CD4-positive, alpha-beta T cell treated with Interleukin-12 subunit alpha and Interleukin-12 subunit beta, for 1 hour (primary cell): ENCODE measurements at regions not wholly inside any gene's neighbourhood (a gene's known extent, or its start where the extent isn't known, plus 50 kb on each side); places are given as distances from the start of the nearest gene placed in this dataset.

Experiments used
- DNase-seq: peaks from one replicate; pipeline ENCODE4 v3.0.0-alpha.2; 2020

DNA sequence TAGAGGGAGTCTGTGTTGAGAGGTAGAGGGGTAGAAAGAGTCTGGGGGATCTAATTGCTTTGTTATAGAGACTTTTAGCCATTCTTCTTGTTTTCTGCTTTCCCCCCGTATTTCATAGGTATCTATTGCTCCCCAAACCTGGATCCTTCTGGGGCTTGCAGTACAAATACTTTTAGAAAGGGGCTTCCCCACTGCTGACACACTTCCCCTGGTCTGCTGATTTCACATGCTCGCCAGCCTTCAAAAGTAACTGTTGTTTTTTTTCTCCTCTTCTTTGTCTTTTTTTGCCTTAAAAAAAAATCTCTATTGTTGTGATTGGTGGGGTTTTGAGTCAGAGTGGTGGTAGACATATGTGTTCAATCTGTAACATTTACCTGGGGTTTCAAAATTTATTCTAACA, 300.6 kb upstream of the AZI2 start:
- DNase-seq, result no peak

DNA sequence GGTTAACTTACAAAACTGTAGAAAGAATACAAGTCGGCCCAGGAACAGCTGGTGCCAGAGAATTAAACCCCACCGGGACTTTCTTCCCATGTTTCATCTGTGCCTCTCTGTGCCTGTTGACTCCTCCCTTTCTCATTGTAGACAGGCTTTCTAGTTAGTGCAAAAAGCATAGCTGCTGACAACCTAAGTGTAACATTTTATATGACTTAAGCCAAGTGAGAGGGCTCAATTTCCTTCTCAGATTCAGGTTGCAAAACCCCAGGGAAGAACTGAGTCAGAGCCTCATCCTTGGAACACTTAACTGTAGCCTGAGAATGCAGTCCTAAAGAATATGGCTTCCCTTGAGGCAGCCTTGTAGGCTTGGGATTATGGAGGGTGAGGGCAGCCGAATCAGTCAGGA, 302.5 kb upstream of the AZI2 start:
- no peak for DNase-seq

DNA sequence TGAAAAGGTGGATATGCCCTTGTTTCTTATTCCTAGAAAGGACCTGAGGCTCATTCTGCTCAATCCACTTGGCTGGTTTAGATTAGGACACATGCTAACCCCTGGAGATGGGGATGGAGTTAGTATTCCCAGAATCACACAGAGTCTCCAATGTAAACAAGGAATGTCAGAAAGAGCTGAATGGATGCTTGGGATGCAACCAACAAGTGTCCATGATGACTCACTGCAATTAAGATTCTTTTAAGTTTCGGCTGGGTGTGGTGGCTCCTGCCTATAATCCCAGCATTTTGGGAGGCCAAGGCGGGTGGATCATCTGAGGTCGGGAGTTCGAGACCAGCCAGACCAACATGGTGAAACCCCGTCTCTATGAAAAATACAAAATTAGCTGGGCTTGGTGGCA, 315.5 kb upstream of the AZI2 start:
- DNase-seq, result no peak

DNA sequence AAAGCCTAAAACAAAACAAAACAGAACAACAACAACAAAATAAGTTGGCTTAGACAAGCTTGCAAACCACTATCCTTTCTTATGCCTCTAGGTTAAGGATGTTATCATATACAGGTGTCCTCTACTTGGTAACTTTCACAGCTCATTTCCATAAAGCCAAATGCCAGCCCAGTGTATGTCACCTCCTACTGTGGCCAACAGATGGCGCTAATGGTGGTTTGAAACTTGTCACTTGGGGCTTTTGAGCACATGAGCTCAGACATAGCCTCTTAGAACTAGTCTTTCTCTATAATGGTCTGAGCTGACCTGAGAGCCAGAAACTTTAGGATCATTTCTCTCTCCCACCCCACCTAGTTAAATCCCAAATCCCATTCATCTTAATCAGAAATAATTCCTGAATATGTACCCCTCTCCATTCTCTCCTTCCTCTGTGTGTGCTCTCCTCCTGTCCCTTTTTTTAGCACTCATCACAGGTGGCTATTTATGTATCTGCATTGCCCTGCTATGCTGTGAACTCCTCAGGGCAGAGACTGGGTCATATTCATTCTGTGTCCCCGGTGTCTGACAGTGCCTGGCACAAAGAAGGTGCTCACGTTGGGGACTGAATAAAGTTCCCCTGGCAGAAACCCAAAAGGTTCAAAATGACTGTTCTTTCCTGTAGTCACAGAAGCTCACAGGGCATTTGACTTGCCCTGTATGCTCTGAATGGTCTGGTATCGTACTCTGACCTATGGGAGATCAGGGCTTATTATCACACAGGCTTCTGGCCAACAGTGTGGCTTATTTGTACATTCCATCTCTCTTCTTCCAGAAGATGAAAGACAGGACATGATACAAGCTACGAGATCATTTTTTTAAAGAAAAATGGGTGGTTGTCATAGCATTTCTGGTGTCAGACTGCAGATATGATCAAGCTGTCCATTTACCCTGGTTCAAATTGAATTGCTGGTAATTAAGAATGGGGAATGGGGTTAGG, 319.3 kb upstream of the AZI2 start:
- peak; percentile 34 for DNase-seq

DNA sequence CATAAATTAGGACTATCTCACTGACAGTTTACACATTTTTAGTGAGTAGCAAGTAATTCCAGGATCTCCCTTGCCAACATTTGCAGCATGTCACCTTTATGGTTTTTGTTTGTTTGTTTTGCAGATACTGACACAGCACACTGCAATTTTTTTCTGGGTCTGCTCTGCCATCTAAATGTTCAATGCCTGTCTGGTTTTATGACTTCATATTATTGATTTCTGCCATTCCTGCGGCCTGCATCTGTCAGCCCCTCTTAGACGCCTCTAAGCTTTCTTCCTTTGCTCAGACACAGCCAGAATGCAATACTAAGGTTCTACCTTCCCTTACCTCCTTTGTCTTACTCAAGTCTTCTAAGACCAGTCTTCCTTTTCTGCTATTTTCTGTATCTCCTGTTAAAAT, 321.2 kb upstream of the AZI2 start:
- DNase-seq, result no peak

DNA sequence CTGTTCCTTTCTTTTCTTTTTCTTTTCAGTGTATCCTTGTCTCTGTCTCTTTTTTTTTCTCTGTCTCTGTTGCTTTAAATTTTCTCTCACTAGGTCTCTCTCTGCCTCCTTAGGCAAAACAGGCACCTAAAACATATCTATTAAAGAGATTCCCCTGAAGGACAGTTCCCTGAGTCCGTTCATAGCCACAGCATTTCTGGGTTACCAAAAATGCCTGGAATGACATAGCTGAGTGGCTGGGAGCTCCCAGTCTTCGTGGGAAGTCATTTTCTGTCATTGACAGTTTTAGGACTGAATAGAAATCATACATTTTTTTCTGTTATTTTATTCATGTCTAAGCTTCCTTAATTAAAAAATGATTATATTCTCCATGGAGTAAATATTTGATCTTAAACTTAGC, 323.8 kb upstream of the AZI2 start:
- DNase-seq, result no peak

DNA sequence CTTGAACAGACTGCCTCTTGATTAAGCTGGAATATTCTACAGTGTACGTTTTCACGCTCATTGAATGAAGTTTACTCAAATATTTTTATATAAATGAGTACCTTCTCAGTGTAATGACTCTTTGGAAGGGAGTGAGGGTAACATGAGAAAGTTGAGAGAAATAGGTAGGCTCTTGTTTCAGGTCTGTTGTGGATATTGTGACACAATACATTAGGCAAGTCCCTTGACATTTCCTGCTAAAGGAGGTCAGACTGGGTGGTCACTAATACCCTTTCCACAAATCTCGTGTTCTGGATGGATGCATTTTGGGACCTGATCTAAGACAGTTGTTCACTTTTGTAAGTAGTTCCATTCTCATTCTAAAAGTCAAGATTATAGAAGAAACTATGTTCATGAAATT, 324.8 kb upstream of the AZI2 start:
- no peak for DNase-seq

DNA sequence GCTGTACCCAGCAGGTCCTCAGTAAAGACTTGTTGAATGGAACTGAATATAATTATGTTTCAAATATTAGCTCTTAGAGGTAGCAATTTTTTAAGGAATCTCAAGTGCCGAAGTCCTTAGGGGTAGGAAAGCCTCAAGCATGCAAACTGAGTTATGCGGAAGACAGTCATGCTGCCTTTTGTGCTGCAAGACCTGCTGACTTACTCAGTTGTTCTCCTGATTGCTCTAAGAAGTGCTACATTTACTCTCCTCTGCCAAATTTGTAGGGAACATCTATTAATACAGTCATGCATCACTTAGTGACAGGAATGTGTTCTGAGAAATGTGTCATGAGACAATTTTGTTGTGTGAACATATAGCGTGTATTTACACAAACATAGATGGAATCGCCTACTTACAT, 325.6 kb upstream of the AZI2 start:
- no peak for DNase-seq

DNA sequence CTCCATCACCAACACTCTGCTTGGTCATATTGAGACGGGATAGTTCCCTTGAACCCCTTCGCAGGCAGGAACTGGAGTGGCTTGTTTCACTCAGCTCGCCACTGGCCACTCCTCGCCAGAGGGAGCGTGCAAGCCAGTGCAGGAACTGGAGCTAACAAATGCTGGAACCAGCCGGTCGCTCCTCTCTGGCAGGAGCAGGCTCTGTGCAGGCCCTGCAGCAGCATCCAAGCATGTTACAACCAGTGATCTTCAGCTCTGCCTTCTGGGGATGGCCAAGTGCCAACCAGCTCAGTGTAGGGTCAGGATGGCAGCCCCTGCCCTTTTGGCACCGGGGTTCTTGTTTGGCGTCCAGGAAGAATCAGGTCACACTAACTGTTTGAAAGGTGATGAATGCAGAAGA, 329.0 kb upstream of the AZI2 start:
- no peak for DNase-seq

DNA sequence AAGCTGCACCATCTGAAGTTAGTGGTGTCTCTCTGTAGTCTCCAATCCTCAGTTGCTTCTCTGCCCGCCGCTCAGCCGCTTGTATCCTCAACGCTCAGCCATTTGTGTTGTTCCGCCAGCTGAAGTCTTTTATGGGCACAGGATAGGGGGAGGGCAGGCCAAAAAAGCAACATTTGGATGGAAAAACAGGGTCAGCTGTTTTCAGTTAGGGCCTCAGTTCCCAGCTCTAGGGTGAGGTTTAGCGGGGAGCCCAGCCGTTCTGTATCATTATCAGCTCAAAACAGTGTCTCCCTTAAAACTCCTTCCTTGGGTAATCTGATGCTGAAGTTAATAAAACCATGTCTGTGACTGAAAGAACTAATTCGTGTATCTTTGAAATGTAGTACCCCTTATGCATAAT, 329.5 kb upstream of the AZI2 start:
- DNase-seq, result no peak

DNA sequence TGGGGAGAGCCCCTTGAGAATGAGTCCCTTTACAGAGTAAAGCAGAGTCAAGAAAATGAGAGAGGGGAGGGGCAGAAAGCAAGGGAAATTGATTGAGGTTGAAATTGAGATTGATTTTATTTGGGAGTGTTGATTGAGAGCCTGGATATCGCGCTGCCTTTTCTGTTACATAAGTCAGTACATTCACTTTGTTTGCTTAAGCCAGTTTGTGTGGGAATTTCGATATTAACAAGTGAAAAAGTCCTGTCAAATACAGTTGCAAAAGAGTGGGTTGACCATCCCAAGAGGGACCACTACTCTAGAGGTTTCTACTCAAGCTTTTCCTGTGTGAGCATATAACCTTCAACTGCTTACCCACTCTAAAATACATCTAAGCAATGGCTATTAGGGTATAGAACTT, 331.4 kb upstream of the AZI2 start:
- DNase-seq, result no peak

DNA sequence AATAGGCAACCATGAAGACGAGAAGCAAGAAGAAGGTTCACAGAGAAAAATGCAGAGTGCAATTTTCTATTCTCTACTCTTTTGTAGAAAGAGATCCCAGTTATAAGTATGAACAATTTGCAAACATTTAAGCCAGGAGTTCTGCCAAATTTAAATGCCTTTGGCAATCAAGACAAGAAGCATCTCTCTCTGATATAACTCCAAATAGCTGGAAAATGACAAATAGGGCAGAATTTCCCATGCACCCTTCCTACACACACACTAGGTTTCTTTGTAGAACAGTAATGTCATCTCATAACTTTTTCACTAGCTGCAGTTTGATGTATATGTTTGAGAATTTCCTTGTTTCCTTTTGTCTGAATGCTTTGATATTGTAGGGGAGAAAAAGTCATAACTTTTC, 333.5 kb upstream of the AZI2 start:
- DNase-seq, result no peak

DNA sequence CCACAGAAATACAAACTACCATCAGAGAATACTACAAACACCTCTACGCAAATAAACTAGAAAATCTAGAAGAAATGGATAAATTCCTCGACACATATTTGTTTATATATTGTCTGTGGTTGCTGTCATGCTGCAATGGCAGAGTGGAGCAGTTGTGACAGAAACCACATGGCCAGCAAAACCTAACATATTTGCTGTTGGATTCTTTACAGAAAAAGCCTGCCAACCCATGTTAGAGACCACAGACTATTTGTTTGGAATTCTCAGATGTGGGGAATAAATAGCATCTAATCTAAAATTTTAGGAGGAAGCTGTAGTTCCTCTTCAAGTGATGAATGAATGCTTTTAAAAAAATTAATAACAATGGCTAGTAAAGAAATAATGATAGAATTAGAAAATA, 341.6 kb upstream of the AZI2 start:
- DNase-seq, result no peak

DNA sequence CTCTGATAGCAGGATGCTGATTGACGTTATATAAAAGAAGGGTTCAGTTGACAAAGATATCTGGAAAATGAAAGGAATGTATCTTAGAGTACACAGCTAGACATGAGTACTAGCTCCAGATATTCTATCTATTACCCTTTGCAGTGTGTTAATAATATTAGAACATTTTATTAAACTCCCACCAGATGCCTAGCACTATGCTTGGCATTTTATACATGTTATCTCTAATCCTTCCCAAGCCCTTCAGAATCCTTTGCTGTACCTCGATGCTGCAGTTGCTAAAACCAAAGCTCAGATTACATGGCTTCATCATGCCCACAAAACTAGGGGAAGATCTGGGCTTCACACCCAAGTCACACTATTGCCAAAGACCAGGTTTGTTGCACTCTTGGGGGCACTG, 350.1 kb upstream of the AZI2 start:
- DNase-seq, result no peak

DNA sequence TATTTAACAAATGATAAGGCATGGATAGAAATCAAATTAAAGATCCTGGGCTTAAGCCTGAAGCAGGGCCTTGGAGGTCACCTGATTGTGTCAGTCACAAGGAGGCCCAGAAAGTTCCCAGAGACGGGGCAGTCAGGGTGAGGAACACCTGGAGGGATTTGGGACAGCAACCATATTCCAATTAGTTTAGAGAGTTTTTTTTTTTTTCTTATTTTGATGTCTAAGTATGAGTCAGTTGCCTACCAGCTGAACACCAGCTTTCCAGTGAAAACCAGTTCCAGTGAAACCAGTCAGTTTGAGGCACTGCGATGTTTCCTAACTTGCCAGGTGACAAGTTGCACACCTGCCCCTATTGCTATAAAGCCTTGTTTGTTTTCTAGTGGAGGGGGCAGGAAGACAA, 350.7 kb upstream of the AZI2 start:
- DNase-seq, result no peak

DNA sequence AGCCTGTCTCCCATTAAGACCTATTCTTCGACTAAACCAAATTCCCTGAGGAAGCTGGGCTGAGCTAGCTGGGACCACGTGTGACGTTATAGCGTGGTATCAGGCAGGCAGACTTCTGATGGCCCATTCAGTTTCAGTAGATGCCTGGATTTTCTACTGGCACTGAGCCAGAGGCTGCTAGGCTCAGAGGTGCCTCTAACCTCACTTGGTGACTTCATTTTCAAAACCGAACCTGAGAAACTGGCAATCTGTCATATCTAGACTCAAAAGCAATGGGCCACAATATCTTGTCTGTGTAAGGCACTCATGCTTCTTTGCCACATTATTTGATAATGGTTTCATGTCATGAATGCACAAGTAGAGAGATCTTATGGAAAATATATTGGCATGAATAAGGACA, 352.1 kb upstream of the AZI2 start:
- DNase-seq, result no peak

DNA sequence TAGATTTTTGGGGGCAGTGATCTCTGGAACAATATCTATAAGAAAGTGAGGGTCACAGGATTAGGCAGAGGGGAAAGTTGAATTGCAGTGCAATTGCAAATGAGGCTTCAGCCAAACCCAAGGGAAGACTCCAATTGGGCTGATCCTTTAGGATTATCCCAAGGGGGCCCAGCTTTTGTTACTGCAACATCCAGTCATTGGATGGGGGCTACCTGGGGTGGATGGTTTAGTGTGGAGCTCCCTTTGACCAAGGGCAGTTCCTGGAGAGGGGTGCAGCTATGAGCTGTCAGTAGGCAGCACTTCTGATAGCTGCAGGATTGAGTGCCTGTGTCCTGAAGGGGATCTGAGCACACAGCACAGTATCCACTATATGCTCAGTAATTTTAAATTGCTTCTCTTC, 355.2 kb upstream of the AZI2 start:
- DNase-seq, result no peak

DNA sequence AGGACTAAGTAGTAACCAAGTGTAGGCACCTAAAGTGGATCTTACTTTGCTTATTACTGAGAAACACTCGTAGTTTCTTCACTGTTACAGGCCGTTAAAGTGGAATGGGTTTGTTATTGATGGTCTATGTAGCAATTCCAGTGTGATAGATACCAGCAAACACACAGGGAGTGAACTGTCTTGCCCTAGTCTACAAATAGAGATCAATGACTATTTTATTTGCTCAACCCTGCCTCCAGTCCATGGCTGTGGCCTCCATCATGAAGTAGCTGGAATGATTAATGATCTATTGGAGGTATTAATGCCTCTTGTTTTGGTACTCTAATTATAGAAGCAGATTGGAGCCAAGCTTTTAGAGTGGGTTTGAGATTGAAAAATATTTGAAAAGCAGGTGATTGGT, 362.7 kb upstream of the AZI2 start:
- no peak for DNase-seq

DNA sequence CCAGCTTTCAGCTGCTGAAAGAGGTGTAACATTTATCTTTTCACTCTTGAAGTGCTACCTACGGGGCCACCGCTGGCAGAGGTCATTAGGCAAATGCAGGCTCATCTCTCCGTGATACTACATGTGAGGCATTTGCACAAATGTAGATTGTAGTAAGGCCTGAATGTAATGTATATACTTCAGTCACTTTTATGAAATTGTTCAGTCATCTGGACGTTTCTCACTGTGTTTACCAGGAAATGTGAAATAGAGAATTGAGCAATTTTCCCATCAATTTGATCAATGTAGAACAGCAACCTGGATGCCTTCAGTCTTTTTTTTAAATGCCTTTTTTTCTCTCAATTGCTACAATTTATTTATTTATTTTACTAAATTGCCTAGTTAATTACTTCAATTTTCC, 368.3 kb upstream of the AZI2 start:
- DNase-seq, result no peak

DNA sequence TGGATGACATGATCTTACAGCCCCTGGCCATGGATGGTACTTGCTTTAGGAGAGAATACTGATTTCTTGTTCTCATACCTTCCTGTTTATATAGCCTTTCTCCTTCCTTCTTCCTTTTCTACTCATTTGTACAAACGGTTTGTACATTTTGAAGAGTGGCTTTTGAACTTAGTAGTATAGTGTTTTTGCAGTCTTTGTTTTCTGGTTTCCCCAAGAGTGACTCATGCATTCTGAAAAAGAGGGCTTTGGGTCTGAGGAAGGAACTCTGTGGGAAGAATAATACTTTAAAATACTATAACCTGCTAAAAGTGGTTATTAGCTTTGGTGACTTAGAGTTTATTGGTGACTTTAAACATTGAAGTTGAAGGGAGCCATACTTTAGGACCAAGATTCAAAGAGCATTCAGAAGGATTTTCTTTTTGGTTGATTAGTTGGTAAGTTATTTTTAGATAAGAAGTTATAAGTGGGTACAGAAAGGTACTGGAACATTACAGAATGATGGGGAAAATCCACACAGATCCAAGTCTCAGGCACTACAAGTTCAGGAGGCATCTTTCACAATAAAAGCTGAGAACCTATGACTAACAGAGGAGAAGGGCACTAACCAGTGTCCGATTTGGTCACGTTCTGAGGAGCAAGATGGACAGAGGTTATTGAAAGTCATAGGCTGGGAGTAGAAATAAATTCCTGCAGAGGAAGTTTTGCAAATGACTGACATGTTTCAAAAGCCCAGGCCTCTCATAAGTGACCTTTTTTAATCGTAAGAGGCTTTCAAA, 369.6 kb upstream of the AZI2 start:
- no peak for DNase-seq

DNA sequence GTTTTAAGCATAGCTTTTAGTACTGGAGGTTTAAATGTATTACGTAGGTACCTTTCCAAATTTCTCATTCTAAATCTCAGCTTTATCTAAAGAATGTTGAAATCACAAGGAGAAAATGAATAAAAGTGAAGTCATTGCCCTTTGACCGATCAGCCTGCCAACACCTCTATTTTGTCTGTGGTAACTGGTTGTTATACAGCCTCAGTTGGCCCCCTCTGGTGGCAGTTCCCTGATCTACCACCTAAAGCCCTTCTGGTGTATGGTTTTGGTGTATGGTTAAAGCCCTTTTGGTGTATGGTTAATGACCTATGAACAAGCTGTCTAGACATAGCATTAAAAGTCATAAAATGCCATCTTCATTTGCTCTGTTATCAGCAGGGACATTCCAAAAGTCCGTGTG, 378.2 kb upstream of the AZI2 start:
- no peak for DNase-seq

DNA sequence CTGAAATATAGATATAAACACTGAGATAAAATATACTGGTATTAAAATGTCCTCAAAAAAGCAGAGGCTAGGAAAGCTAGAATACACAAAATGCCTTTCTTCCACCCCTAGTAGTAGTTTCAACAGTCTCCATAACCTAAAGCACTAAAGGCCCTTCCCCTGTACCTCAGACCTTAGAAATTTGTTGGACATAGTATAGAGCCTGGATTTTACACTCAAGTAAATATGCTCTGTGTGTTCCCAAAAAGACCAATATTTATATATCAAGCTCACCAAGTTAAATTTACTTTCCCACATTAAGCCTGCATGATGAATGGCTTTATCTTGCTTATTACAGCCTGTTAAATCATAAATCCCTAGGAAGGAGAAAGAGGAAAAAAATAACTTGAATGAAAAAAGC, 378.7 kb upstream of the AZI2 start:
- DNase-seq, result no peak

DNA sequence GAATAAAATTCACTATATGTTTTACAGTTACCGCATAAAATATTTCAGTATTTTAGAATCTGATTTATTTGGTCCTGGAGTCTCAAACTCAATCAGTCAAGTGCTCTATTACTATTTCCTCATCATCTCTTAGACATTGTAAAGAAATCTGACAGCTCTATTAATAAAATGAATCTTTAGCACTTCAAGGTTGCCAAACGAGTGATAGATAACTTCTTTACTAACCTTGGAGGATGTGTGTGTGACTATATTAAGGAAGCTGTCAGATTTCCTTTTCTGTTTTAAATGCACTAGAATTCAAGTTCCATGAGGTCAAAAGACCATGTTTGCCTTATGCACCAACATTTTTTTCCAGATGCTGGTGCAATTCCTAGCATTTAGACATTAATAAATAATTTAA, 389.8 kb upstream of the AZI2 start:
- DNase-seq, result no peak

DNA sequence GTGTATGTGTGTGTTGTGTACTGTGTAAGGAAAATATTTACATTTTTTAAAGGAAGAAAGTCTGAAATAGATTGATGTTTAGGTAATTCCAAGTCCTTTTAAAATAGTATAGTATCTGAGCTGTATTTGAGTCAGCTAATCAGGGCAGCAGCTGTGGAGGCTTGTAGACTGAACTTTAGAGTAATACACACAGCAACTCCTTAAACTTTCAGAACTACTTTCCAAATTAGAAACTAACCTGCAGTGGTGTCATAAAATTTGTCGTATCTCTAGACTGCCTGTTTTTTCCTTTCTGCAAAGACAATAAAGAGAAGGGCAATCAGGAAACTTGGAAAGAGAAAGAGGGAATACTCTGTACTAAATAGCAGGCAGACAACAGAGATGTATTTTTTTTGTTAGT, 391.0 kb upstream of the AZI2 start:
- DNase-seq, result no peak

DNA sequence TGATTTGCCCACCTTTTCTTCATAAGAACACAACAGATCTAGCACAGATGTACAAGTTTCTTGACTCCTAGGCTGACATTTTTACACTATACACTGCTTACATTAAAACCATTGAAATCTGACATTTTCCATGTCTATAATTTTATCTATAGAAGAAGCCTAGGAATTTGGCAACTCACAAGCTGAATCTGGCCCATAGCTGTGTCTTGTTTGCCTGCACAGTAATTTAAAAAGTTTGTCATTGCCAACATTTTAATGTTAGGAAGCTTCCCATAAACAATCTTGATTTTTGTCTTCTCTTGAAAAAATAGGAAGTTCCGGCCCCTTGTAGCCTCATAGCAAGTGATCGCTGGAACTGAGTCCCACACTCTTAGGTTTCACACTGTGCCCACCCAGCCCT, 394.6 kb upstream of the AZI2 start:
- DNase-seq, result no peak
